ENCODE measurements at regions not wholly inside any gene's neighbourhood (a gene's known extent, or its start where the extent isn't known, plus 50 kb on each side); places are given as distances from the start of the nearest gene placed in this dataset.
A peak's percentile ranks its signal among the peaks of the same experiment; 100 is the strongest.

GRCh38 chr18:70491734-70492348, 203.0 kb downstream of the SOCS6 start (continued):
- TF ChIP-seq, protein P1, sequence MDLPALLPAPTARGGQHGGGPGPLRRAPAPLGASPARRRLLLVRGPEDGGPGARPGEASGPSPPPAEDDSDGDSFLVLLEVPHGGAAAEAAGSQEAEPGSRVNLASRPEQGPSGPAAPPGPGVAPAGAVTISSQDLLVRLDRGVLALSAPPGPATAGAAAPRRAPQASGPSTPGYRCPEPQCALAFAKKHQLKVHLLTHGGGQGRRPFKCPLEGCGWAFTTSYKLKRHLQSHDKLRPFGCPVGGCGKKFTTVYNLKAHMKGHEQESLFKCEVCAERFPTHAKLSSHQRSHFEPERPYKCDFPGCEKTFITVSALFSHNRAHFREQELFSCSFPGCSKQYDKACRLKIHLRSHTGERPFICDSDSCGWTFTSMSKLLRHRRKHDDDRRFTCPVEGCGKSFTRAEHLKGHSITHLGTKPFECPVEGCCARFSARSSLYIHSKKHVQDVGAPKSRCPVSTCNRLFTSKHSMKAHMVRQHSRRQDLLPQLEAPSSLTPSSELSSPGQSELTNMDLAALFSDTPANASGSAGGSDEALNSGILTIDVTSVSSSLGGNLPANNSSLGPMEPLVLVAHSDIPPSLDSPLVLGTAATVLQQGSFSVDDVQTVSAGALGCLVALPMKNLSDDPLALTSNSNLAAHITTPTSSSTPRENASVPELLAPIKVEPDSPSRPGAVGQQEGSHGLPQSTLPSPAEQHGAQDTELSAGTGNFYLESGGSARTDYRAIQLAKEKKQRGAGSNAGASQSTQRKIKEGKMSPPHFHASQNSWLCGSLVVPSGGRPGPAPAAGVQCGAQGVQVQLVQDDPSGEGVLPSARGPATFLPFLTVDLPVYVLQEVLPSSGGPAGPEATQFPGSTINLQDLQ (CRISPR knock-in tag; IDR thresholded peaks at IDR 0.05), result no peak

DNA sequence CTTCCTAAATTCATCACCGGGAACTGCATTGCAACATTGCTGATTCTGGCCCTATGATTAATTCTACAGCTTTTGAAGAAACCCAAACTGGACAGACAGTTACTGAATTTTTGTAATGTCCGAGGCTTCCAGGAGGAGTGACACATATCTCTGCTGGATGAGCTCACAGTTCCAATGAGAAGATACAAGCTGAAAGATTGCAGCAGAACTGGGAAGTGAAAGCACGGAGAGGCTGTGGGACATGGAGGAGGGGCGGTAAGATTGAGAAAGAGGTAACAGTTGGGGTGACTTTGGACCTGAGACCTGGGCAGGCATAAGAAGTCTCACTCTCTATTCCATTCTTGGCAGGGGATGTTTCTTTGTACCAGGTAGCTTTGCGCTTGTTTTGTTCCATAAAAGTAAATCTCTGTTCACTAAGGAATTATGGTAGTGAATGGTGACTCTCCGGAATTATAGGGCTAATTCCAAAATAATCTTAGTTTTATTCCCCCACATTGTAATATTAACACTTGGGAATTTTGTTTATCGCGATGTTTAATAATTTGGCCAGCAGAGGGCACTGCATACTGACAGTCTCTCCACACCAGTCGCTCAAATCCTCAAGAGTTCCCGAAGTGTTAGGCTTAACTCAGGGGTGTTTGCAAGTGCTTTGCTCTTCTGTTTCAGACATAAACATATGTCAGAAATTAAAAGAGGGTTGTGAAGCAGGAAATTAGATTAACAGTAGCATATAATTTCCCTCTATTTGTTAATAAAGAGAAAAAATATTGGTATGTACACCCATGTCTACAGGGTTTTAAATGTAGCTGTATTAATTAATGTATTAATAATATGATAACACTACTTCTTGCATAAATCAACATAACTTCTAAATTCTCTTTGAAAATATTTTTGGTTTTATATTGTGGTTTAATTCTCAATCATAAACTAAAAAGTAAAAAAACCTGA, 201.4 kb downstream of the SOCS6 start:
- Histone ChIP-seq H3K9ac (ENCODE audit: insufficient read depth, low read depth, low read length) (no peak overlapping the region), H3K36me3 (replicated peaks in 1 of 2; ENCODE audit: control insufficient read depth in 1 of 2, insufficient read depth in 2 of 2, low read length in 2 of 2) (no peaks in the 10 kb centered on the region), H4K20me1 (ENCODE audit: insufficient read depth, low read length) (no peaks in the 10 kb centered on the region), H3K4me3 (replicated peaks in 1 of 3; ENCODE audit: insufficient read depth in 1 of 3, low read depth in 2 of 3, low read length in 3 of 3) (peak overlapping the region in 2 of 3 experiments; percentile 15 to 38; a peak in 3 of 6 replicates), H2AFZ (ENCODE audit: low read length) (peak overlapping the region; percentile 66), H3K27me3 (ENCODE audit: control insufficient read depth in 1 of 2, insufficient read depth in 2 of 2, low read length in 2 of 2) (peaks cover 0 to 3% of the 10 kb centered on the region in 2 experiments; a peak in 2 of 5 replicates), H3K79me2 (ENCODE audit: insufficient read depth, low read length) (no peaks in the 10 kb centered on the region), H3K27ac (ENCODE audit: extremely low read length, insufficient read depth, low read length) (no peak overlapping the region), H3K9me3 (ENCODE audit: low read length) (no peaks in the 10 kb centered on the region), H3K4me2 (ENCODE audit: low read depth, low read length) (peak overlapping the region; percentile 69), H3K4me1 (ENCODE audit: insufficient read depth, low read length) (peaks cover 9% of the 10 kb centered on the region)
- ATAC-seq, result peak; percentile 74
- DNase-seq (ENCODE audit: low spot score), result peak; percentile 32
- TF ChIP-seq KLF12 (CRISPR knock-in tag; IDR thresholded peaks at IDR 0.05; ENCODE audit: borderline replicate concordance), result 0 out of 2 replicates have a peak, but pooled peaks have one; percentile 29
- TF ChIP-seq ZNF281 (CRISPR knock-in tag; IDR thresholded peaks at IDR 0.05; ENCODE audit: borderline replicate concordance), result 0 out of 2 replicates have a peak, but pooled peaks have one; percentile 13
- TF ChIP-seq STAG1 (CRISPR knock-in tag; IDR thresholded peaks at IDR 0.05), result peak; percentile 55
- no peak for TF ChIP-seq TMF1 (CRISPR knock-in tag; IDR thresholded peaks at IDR 0.05; ENCODE audit: low read depth)
- peak; percentile 72; the same call in 1 of the 2 replicates for TF ChIP-seq CHD2 (IDR thresholded peaks at IDR 0.05; ENCODE audit: low read depth, low read length)
- no peak for TF ChIP-seq ZNF331 (CRISPR knock-in tag; IDR thresholded peaks at IDR 0.05)
- TF ChIP-seq, protein P2, sequence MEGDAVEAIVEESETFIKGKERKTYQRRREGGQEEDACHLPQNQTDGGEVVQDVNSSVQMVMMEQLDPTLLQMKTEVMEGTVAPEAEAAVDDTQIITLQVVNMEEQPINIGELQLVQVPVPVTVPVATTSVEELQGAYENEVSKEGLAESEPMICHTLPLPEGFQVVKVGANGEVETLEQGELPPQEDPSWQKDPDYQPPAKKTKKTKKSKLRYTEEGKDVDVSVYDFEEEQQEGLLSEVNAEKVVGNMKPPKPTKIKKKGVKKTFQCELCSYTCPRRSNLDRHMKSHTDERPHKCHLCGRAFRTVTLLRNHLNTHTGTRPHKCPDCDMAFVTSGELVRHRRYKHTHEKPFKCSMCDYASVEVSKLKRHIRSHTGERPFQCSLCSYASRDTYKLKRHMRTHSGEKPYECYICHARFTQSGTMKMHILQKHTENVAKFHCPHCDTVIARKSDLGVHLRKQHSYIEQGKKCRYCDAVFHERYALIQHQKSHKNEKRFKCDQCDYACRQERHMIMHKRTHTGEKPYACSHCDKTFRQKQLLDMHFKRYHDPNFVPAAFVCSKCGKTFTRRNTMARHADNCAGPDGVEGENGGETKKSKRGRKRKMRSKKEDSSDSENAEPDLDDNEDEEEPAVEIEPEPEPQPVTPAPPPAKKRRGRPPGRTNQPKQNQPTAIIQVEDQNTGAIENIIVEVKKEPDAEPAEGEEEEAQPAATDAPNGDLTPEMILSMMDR (CRISPR knock-in tag; IDR thresholded peaks at IDR 0.05), result peak; percentile 66
- peak; percentile 25; the same call in 1 of the 2 replicates for TF ChIP-seq HNF4A (CRISPR knock-in tag; IDR thresholded peaks at IDR 0.05)
- POLR2A ChIA-PET, result no interaction called here
- under 1% methylated on average over 10 of the region's 10 CpGs for WGBS (ENCODE audit: low lambda C conversion rate)
- CTCF ChIA-PET (ENCODE audit: low intra/inter-chr PET ratio, low total read pairs), result no interaction called here
- no TSS peak for BruUV-seq (replicated peaks)
- in situ Hi-C loops (cut with HindIII; ENCODE audit: extremely low pct_ligation_motif_present, low pct_unique_long_range_greater_than_20kb), result no loop called here
- FAIRE-seq, result peak; percentile 87
- intact Hi-C loops (cut with micrococcal nuclease; ENCODE audit: unreplicated experiment), result loop anchor here (1.0 to 5.0 kb wide), 3 partner anchors 25 to 707 kb away; no protein-coding TSS in a partner anchor

All from HepG2 (cell line).